Upper lobe of left lung (tissue), 4 donors: ENCODE measurements at regions not wholly inside any gene's neighbourhood (a gene's known extent, or its start where the extent isn't known, plus 50 kb on each side); places are given as distances from the start of the nearest gene placed in this dataset.

Experiments used
- CTCF ChIP-seq, 6 experiments: fragments of 450-650 bp in 4 of 6; fragments of 200-600 bp in 2 of 6; sonication (generic) in 2 of 6; IDR thresholded peaks; one replicate each; pipeline ENCODE4 v1.5.1; 2016 to 2019; ENCODE audit warnings: antibody characterized with exemption in 6 of 6
- EP300 ChIP-seq, 4 donors: sonication (generic); formaldehyde crosslinking; IDR thresholded peaks; one replicate each; pipeline ENCODE4 v1.5.1; 2017; ENCODE audit warnings: antibody characterized with exemption in 4 of 4, control low read depth in 2 of 4

DNA sequence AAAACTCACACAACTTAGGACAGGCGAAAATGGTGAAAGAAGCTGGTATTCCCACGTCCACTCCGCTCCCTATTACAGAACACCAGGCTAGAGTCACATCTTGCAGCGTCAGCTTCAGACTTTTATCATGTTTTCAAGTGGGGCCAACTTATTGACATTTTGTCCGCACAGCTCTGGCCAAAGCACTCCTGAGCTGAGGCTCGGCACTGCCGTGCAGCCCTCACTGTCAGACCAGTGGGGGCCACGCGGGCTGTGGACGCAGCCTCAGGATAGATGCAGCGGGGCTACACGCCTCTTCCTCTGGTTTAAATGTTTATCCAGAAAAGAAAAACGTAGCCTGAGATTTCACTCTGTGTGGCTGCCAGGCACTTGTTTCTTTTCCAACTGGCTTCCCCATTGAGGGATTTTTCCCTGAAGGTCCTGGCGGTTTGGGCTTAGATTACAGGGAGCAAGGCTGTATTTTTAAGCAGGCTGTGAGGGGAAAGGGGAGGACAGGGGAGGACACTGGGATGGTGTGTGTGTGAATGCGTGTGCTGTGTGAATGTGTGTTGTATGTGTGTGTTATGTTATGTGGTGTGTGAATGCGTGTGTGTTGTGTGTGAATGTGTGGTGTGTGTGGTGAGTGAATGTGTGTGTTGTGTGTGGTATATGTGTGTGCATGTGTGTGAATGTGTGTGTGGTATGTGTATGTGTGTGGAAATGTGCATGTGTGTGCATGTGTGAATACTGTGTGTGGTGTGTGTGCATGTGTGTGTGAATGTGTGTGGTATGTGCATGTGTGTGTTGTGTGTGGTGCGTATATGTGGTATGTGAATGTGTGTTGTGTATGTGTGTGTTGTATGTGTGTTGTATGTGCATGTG, 267.6 kb downstream of the DCDC2C start:
- TF ChIP-seq CTCF (IDR thresholded peaks at IDR 0.05) = no peak
- TF ChIP-seq EP300 (IDR thresholded peaks at IDR 0.05) = no peak
